AG10803 (cell line): ENCODE measurements at regions not wholly inside any gene's neighbourhood (a gene's known extent, or its start where the extent isn't known, plus 50 kb on each side); places are given as distances from the start of the nearest gene placed in this dataset.
"Not testable (repeated sequence)": the region's sequence is repeated elsewhere in the genome, so short reads cannot be mapped to it uniquely, and the experiment has no call there.

Experiments used
- DNase-seq: peaks from one replicate; pipeline ENCODE4 v3.0.0; 2010; ENCODE audit warnings: low read depth
- H3K4me3 ChIP-seq: 2 replicates; pipeline ENCODE4 v1.5.1; 2011; ENCODE audit warnings: mild to moderate bottlenecking, low read length, control low read depth
- CTCF ChIP-seq: conservative IDR thresholded peaks from 2 replicates; pipeline ENCODE4 v1.5.1; 2011; ENCODE audit warnings: mild to moderate bottlenecking, low read length, control low read depth, inconsistent platforms

GRCh38 chrX:39693298-39693697 lies 404.5 kb downstream of the BCOR start:
- no peak for TF ChIP-seq CTCF
- DNase-seq, result no peak
- H3K4me3 ChIP-seq, result no peak overlapping the region

- peak; percentile 47 for DNase-seq
- H3K4me3 ChIP-seq, result not testable (repeated sequence)
Observed at GRCh38 chrX:39702636-39703035, 395.1 kb downstream of the BCOR start.

- TF ChIP-seq CTCF, result no peak
- no peak overlapping the region for H3K4me3 ChIP-seq
- no peak for DNase-seq
Observed at GRCh38 chrX:39703307-39703706, 394.5 kb downstream of the BCOR start.

- DNase-seq, result no peak
- H3K4me3 ChIP-seq, result no peak overlapping the region
- TF ChIP-seq CTCF, result no peak
Observed at GRCh38 chrX:39704590-39704989, 393.2 kb downstream of the BCOR start.

GRCh38 chrX:39705290-39705689 lies 392.5 kb downstream of the BCOR start:
- TF ChIP-seq CTCF, result peak; percentile 64
- H3K4me3 ChIP-seq, result no peak overlapping the region
- peak; percentile 87 for DNase-seq

GRCh38 chrX:39709364-39709763 lies 388.4 kb downstream of the BCOR start:
- no peak overlapping the region for H3K4me3 ChIP-seq
- TF ChIP-seq CTCF, result no peak
- no peak for DNase-seq

GRCh38 chrX:39709812-39710211 lies 387.9 kb downstream of the BCOR start:
- no peak overlapping the region for H3K4me3 ChIP-seq
- TF ChIP-seq CTCF, result no peak
- DNase-seq, result no peak

- no peak for DNase-seq
- H3K4me3 ChIP-seq, result no peak overlapping the region
- no peak for TF ChIP-seq CTCF
Observed at GRCh38 chrX:39710776-39711175, 387.0 kb downstream of the BCOR start.
